H1 (cell line): ENCODE measurements at regions not wholly inside any gene's neighbourhood (a gene's known extent, or its start where the extent isn't known, plus 50 kb on each side); places are given as distances from the start of the nearest gene placed in this dataset.
A peak's percentile ranks its signal among the peaks of the same experiment; 100 is the strongest.

Source experiments
- CTCF ChIA-PET: fragments of 300-600 bp; sonication (Branson Sonifier 250); formaldehyde crosslinking; loops from one replicate; lab custom pipeline; 2021; ENCODE audit not compliant: partially characterized antibody; lab: Charles Lee
- POLR2A ChIA-PET: fragments of 300-600 bp; sonication (Branson Sonifier 250); formaldehyde crosslinking; loops from one replicate; lab custom pipeline; 2021; ENCODE audit warnings: inconsistent platforms; ENCODE audit not compliant: partially characterized antibody; lab: Charles Lee
- DNase-seq, 2 experiments: peaks; one replicate each; pipeline versions ENCODE4 v3.0.0 to v3.0.0-alpha.2; 2010 to 2022; ENCODE audit warnings: low spot score in 2 of 2, low read depth in 1 of 2, mixed read lengths in 1 of 2
- FAIRE-seq: peaks from 2 replicates; lab custom pipeline; 2011; peaks lifted over from hg19 to GRCh38; lab: Jason Lieb, UNC
- H2AFZ ChIP-seq: 2 replicates; pipeline ENCODE4 v1.8.1; 2012; ENCODE audit warnings: low read length, inconsistent platforms
- H2AK5ac ChIP-seq: 2 replicates; pipeline ENCODE4 v1.6.1; 2013; ENCODE audit warnings: low read depth, low read length
- H2BK120ac ChIP-seq: replicated peaks from 2 replicates; pipeline ENCODE3; 2013; ENCODE audit warnings: low read depth, low read length, inconsistent platforms
- H2BK12ac ChIP-seq: 2 replicates; pipeline ENCODE4 v1.6.1; 2013; ENCODE audit warnings: low read depth, low read length
- H2BK15ac ChIP-seq: 2 replicates; pipeline ENCODE4 v1.6.1; 2013; ENCODE audit warnings: low read length
- H2BK20ac ChIP-seq: 2 replicates; pipeline ENCODE4 v1.6.1; 2013; ENCODE audit warnings: low read length
- H2BK5ac ChIP-seq: 2 replicates; pipeline ENCODE4 v1.6.1; 2013; ENCODE audit warnings: low read depth, low read length
- H3K14ac ChIP-seq: 2 replicates; pipeline ENCODE4 v1.6.1; 2013; ENCODE audit warnings: inconsistent platforms; ENCODE audit not compliant: insufficient read length
- H3K18ac ChIP-seq: 2 replicates; pipeline ENCODE4 v1.6.1; 2013; ENCODE audit warnings: low read length; ENCODE audit errors: extremely low read depth
- H3K23ac ChIP-seq: 2 replicates; pipeline ENCODE4 v1.6.1; 2013; ENCODE audit warnings: inconsistent platforms; ENCODE audit not compliant: insufficient read length
- H3K23me2 ChIP-seq: 2 replicates; pipeline ENCODE4 v1.6.1; 2013; ENCODE audit warnings: low read depth, low read length
- H3K27ac ChIP-seq: 2 replicates; pipeline ENCODE4 v1.6.1; 2011; ENCODE audit warnings: low read depth, low read length, inconsistent platforms
- H3K27me3 ChIP-seq, 4 experiments: replicated peaks in 1 of 4; 1 replicate in 1 of 4; 2 replicates in 3 of 4; pipeline versions ENCODE4 v1.6.1 to v1.8.1; 2011 to 2013; ENCODE audit warnings: low read length in 3 of 4, mild to moderate bottlenecking in 3 of 4, inconsistent platforms in 2 of 4, mixed read lengths in 2 of 4, moderate library complexity in 1 of 4; ENCODE audit not compliant: control insufficient read depth in 3 of 4, insufficient read depth in 3 of 4; ENCODE audit errors: extremely low read depth in 1 of 4
- H3K36me3 ChIP-seq, 4 experiments: 2 replicates each; pipeline versions ENCODE4 v1.6.1 to v1.8.1; 2011 to 2013; ENCODE audit warnings: mild to moderate bottlenecking in 4 of 4, low read length in 3 of 4, moderate library complexity in 2 of 4, control low read depth in 1 of 4, inconsistent platforms in 1 of 4; ENCODE audit not compliant: insufficient read depth in 4 of 4, control insufficient read depth in 2 of 4
- H3K4ac ChIP-seq: replicated peaks from 2 replicates; pipeline ENCODE3; 2013; ENCODE audit warnings: low read length, low read depth, mixed read lengths, inconsistent platforms; ENCODE audit not compliant: insufficient read length
- H3K4me1 ChIP-seq, 4 experiments: replicated peaks in 1 of 4; 1 replicate in 1 of 4; 2 replicates in 3 of 4; pipeline versions ENCODE4 v1.6.1 to v1.8.1; 2011 to 2013; ENCODE audit warnings: low read length in 3 of 4, inconsistent platforms in 2 of 4, mixed read lengths in 1 of 4; ENCODE audit not compliant: insufficient read depth in 4 of 4, control insufficient read depth in 3 of 4
- H3K4me2 ChIP-seq, 2 experiments: 2 replicates each; pipeline versions ENCODE4 v1.6.1 to v1.8.1; 2011 to 2013; ENCODE audit warnings: low read depth in 2 of 2, low read length in 2 of 2, control low read depth in 1 of 2, inconsistent platforms in 1 of 2, mild to moderate bottlenecking in 1 of 2; ENCODE audit not compliant: insufficient read depth in 1 of 2
- H3K4me3 ChIP-seq, 4 experiments: fragments of 200-600, 300-600 bp in 1 of 4; sonication (generic), shearing (Covaris generic), sonication (Bioruptor Twin) in 1 of 4; 2 replicates each; pipeline versions ENCODE4 v1.5.1 to v1.8.1; 2011 to 2016; ENCODE audit warnings: low read length in 4 of 4, low read depth in 3 of 4, control low read depth in 2 of 4, inconsistent platforms in 2 of 4, mild to moderate bottlenecking in 2 of 4, mixed read lengths in 1 of 4, moderate library complexity in 1 of 4; ENCODE audit not compliant: insufficient read depth in 2 of 4; ENCODE audit errors: extremely low read depth in 1 of 4
- H3K56ac ChIP-seq: replicated peaks from 2 replicates; pipeline ENCODE3; 2013; ENCODE audit warnings: low read depth, mild to moderate bottlenecking, mixed read lengths, low read length, inconsistent platforms; ENCODE audit not compliant: insufficient read length
- H3K79me1 ChIP-seq: 2 replicates; pipeline ENCODE4 v1.6.1; 2013; ENCODE audit warnings: low read depth, low read length, control low read depth
- H3K79me2 ChIP-seq, 2 experiments: 2 replicates each; pipeline versions ENCODE4 v1.6.1 to v1.8.1; 2012 to 2013; ENCODE audit warnings: low read length in 2 of 2, mild to moderate bottlenecking in 2 of 2, inconsistent platforms in 1 of 2; ENCODE audit not compliant: insufficient read depth in 2 of 2, control insufficient read depth in 1 of 2
- H3K9ac ChIP-seq, 4 experiments: replicated peaks in 1 of 4; 1 replicate in 1 of 4; 2 replicates in 3 of 4; pipeline versions ENCODE4 v1.6.1 to v1.8.1; 2011 to 2013; ENCODE audit warnings: low read depth in 3 of 4, low read length in 3 of 4, control low read depth in 2 of 4, mild to moderate bottlenecking in 2 of 4, moderate library complexity in 2 of 4, inconsistent platforms in 1 of 4; ENCODE audit errors: extremely low read depth in 1 of 4
- H3K9me3 ChIP-seq, 2 experiments: 2 replicates each; pipeline versions ENCODE4 v1.6.1 to v1.8.1; 2012 to 2013; ENCODE audit warnings: mild to moderate bottlenecking in 2 of 2, moderate library complexity in 2 of 2, control low read depth in 1 of 2, inconsistent platforms in 1 of 2, low read depth in 1 of 2, low read length in 1 of 2, mixed read lengths in 1 of 2; ENCODE audit not compliant: insufficient read depth in 2 of 2
- H4K20me1 ChIP-seq, 2 experiments: replicated peaks in 1 of 2; 2 replicates each; pipeline versions ENCODE3 to v1.8.1; 2011 to 2013; ENCODE audit warnings: inconsistent platforms in 2 of 2, low read length in 2 of 2, mild to moderate bottlenecking in 1 of 2; ENCODE audit not compliant: insufficient read depth in 2 of 2, control insufficient read depth in 1 of 2
- H4K5ac ChIP-seq: 2 replicates; pipeline ENCODE4 v1.6.1; 2013; ENCODE audit warnings: low read length, low read depth, mixed read lengths, inconsistent platforms; ENCODE audit not compliant: insufficient read length
- H4K8ac ChIP-seq: 2 replicates; pipeline ENCODE4 v1.8.0; 2013; ENCODE audit warnings: mild to moderate bottlenecking, moderate library complexity, low read length, inconsistent platforms; ENCODE audit not compliant: insufficient read depth; ENCODE audit errors: extremely low read depth
- H4K91ac ChIP-seq: replicated peaks from 2 replicates; pipeline ENCODE3; 2013; ENCODE audit warnings: low read length, mixed read lengths, inconsistent platforms; ENCODE audit not compliant: insufficient read length
- EZH2 ChIP-seq: fragments of 200-600 bp; sonication (generic); IDR thresholded peaks from 2 replicates; pipeline ENCODE4 v1.7.1; 2012; ENCODE audit warnings: low read depth, mild to moderate bottlenecking, moderate library complexity, low read length, inconsistent platforms; ENCODE audit not compliant: severe bottlenecking
- POLR2A ChIP-seq, 2 experiments: IDR thresholded peaks; 1 replicate in 1 of 2; 2 replicates in 1 of 2; pipeline ENCODE4 v1.6.1; 2011; ENCODE audit warnings: low read depth in 2 of 2, low read length in 2 of 2, mild to moderate bottlenecking in 2 of 2; ENCODE audit errors: control extremely low read depth in 1 of 2
- RAD21 ChIP-seq, 2 experiments: IDR thresholded peaks in 1 of 2; conservative IDR thresholded peaks in 1 of 2; 2 replicates each; pipeline ENCODE4 v1.6.1; 2011; ENCODE audit warnings: low read depth in 2 of 2, low read length in 2 of 2, improper control_type of control experiment in 1 of 2, inconsistent platforms in 1 of 2, mild to moderate bottlenecking in 1 of 2, moderate library complexity in 1 of 2
- WGBS, 2 experiments: shearing (Covaris generic) in 1 of 2; methylation state at CpG; one replicate each; pipeline versions ENCODE4 v1.1.6 to v1.1.7; 2013 to 2015; ENCODE audit warnings: low lambda C conversion rate in 2 of 2, mixed read lengths in 2 of 2, inconsistent platforms in 1 of 2, low coverage in 1 of 2, missing lambda C conversion rate in 1 of 2; ENCODE audit not compliant: insufficient replicate concordance in 2 of 2, insufficient coverage in 1 of 2, insufficient read length in 1 of 2; ENCODE audit errors: extremely low coverage in 1 of 2, missing lambda C conversion rate in 1 of 2; 5-methylcytosine and 5-hydroxymethylcytosine counted together

GRCh38 chr1:54487571-54488050 is 60.4 kb upstream of the ACOT11 start:
- TF ChIP-seq RAD21 (IDR thresholded peaks at IDR 0.05 in 1 of 2, conservative IDR thresholded peaks at IDR 0.05 in 1 of 2; ENCODE audit: low read depth in 2 of 2, low read length in 2 of 2) (peak in 1 of 2 experiments; percentile 17; a peak in 2 of 4 replicates), POLR2A (IDR thresholded peaks at IDR 0.05; ENCODE audit: control extremely low read depth in 1 of 2, low read depth in 2 of 2, low read length in 2 of 2) (no peak), EZH2 (peak; percentile 24)
- Histone ChIP-seq H2BK15ac (peak overlapping the region; percentile 61; the same call in 1 of the 2 replicates), H2AK5ac (peak overlapping the region; percentile 93; the same call in 1 of the 2 replicates), H2BK20ac (peak overlapping the region; percentile 80; the same call in 1 of the 2 replicates), H3K79me1 (no peaks in the 10 kb centered on the region), H3K23me2 (peaks cover 15% of the 10 kb centered on the region; the same call in 1 of the 2 replicates), H3K18ac (peak overlapping the region; percentile 91), H2BK120ac (peak overlapping the region; percentile 88), H3K9me3 (no peaks in the 10 kb centered on the region), H3K23ac (no peak overlapping the region), H4K8ac (peak overlapping the region; percentile 84; the same call in 1 of the 2 replicates), H2BK12ac (peak overlapping the region; percentile 92), H4K91ac (peak overlapping the region; percentile 93), H3K36me3 (no peaks in the 10 kb centered on the region), H4K20me1 (no peaks in the 10 kb centered on the region), H3K4me3 (peak overlapping the region; percentile 13 to 69 (median 54); a peak in 7 of 8 replicates), H3K4me1 (peaks cover 7 to 22% (median 15%) of the 10 kb centered on the region in 4 experiments), H4K5ac (peak overlapping the region; percentile 9), H3K4me2 (peak overlapping the region; percentile 85 to 91), H2BK5ac (peak overlapping the region; percentile 80), H3K4ac (peak overlapping the region; percentile 2), H2AFZ (no peak overlapping the region), H3K14ac (no peak overlapping the region), H3K27ac (peak overlapping the region; percentile 59), H3K56ac (no peak overlapping the region), H3K27me3 (peaks cover 0 to 18% (median 11%) of the 10 kb centered on the region in 4 experiments; a peak in 6 of 7 replicates), H3K9ac (peak overlapping the region; percentile 46 to 59 (median 51); a peak in 6 of 7 replicates), H3K79me2 (no peaks in the 10 kb centered on the region)
- ChIA-PET POLR2A (interaction anchor here (0.7 to 8.3 kb wide), 16 partner anchors 8 to 288 kb away, joined by 3 to 216 read pairs (median 4); partner anchors contain the start of gene SSBP3), CTCF (interaction anchor here (0.8 to 3.3 kb wide), 8 partner anchors 16 to 265 kb away, joined by 3 to 20 read pairs (median 4); no protein-coding TSS in a partner anchor)
- DNase-seq (peak in 1 of 2 experiments; percentile 66), FAIRE-seq (no peak)
- 2% methylated on average over 21 of the region's 21 CpGs; no CpG with 5 or more reads in 1 of the 2 experiments for WGBS, 2 experiments
